ENCODE measurements at regions not wholly inside any gene's neighbourhood (a gene's known extent, or its start where the extent isn't known, plus 50 kb on each side); places are given as distances from the start of the nearest gene placed in this dataset.

GRCh38 chr20:24106801-24107445, 118.3 kb upstream of the GGTLC1 start:
- no peak for TF ChIP-seq CTCF (IDR thresholded peaks at IDR 0.05)
- TF ChIP-seq POLR2A (IDR thresholded peaks at IDR 0.05), result no peak
- TF ChIP-seq POLR2AphosphoS5 (IDR thresholded peaks at IDR 0.05; ENCODE audit: insufficient read depth in 1 of 2, low read depth in 1 of 2), result no peak

Data from vagina (tissue), 2 donors.